ENCODE measurements at regions not wholly inside any gene's neighbourhood (a gene's known extent, or its start where the extent isn't known, plus 50 kb on each side); places are given as distances from the start of the nearest gene placed in this dataset.

- peaks cover 0 to 4% (median 0%) of the 10 kb centered on the region in 4 donors for H3K9me3 ChIP-seq (ENCODE audit: control insufficient read depth in 4 of 4, insufficient read depth in 3 of 4, low read length in 3 of 4)
Measured at GRCh38 chr20:57876163-57876562, 166.3 kb upstream of the PMEPA1 start.

GRCh38 chr20:57874141-57874540 lies 164.3 kb upstream of the PMEPA1 start:
- Histone ChIP-seq H3K27ac (ENCODE audit: low read depth in 1 of 2, low read length in 1 of 2) (no peak overlapping the region), H3K36me3 (ENCODE audit: control insufficient read depth in 4 of 4, insufficient read depth in 4 of 4, low read length in 4 of 4) (no peaks in the 10 kb centered on the region), H3K9ac (ENCODE audit: insufficient read depth in 1 of 2, low read length in 2 of 2) (no peak overlapping the region), H3K4me3 (no peak overlapping the region), H3K9me3 (ENCODE audit: control insufficient read depth in 4 of 4, insufficient read depth in 3 of 4, low read length in 3 of 4) (peaks cover 0 to 4% (median 0%) of the 10 kb centered on the region in 4 donors), H3K27me3 (ENCODE audit: control insufficient read depth in 3 of 3, insufficient read depth in 3 of 3, low read length in 2 of 3) (no peaks in the 10 kb centered on the region), H3K4me1 (ENCODE audit: control insufficient read depth in 5 of 5, insufficient read depth in 5 of 5, low read length in 5 of 5) (peaks cover 0 to 31% (median 5%) of the 10 kb centered on the region in 5 donors)
- ATAC-seq (ENCODE audit: insufficient read depth, low FRiP score), result no peak
- no peak for DNase-seq
- no peak for TF ChIP-seq CTCF (IDR thresholded peaks at IDR 0.05; ENCODE audit: control extremely low read depth, extremely low read depth)
- 87 to 96% methylated on average over 7 of the region's 7 CpGs for WGBS, 2 donors

More at GRCh38 chr20:57876163-57876562, 166.3 kb upstream of the PMEPA1 start:
- DNase-seq (no peak), ATAC-seq (ENCODE audit: insufficient read depth, low FRiP score) (no peak)
- no peaks in the 10 kb centered on the region for H3K27me3 ChIP-seq (ENCODE audit: control insufficient read depth in 3 of 3, insufficient read depth in 3 of 3, low read length in 2 of 3)
- no peak overlapping the region for H3K27ac ChIP-seq (ENCODE audit: low read depth in 1 of 2, low read length in 1 of 2)
- H3K36me3 ChIP-seq (ENCODE audit: control insufficient read depth in 4 of 4, insufficient read depth in 4 of 4, low read length in 4 of 4), result no peaks in the 10 kb centered on the region
- TF ChIP-seq CTCF (IDR thresholded peaks at IDR 0.05; ENCODE audit: control extremely low read depth, extremely low read depth), result no peak
- H3K4me1 ChIP-seq (ENCODE audit: control insufficient read depth in 5 of 5, insufficient read depth in 5 of 5, low read length in 5 of 5), result peaks cover 0 to 40% (median 11%) of the 10 kb centered on the region in 5 donors
- no peak overlapping the region for H3K4me3 ChIP-seq
- no peak overlapping the region for H3K9ac ChIP-seq (ENCODE audit: insufficient read depth in 1 of 2, low read length in 2 of 2)
- WGBS, 2 donors, result 91% methylated on average over 4 of the region's 4 CpGs

- H3K4me1 ChIP-seq (ENCODE audit: control insufficient read depth in 5 of 5, insufficient read depth in 5 of 5, low read length in 5 of 5), result peaks cover 0 to 22% (median 4%) of the 10 kb centered on the region in 5 donors
- TF ChIP-seq CTCF (IDR thresholded peaks at IDR 0.05; ENCODE audit: control extremely low read depth, extremely low read depth), result no peak
Measured at GRCh38 chr20:57872816-57873409, 163.1 kb upstream of the PMEPA1 start.

GRCh38 chr20:57871237-57871632 lies 161.4 kb upstream of the PMEPA1 start:
- H3K27ac ChIP-seq (ENCODE audit: low read depth in 1 of 2, low read length in 1 of 2), result no peak overlapping the region
- H3K9me3 ChIP-seq (ENCODE audit: control insufficient read depth in 4 of 4, insufficient read depth in 3 of 4, low read length in 3 of 4), result peaks cover 0 to 4% (median 0%) of the 10 kb centered on the region in 4 donors
- H3K4me1 ChIP-seq (ENCODE audit: control insufficient read depth in 5 of 5, insufficient read depth in 5 of 5, low read length in 5 of 5), result peaks cover 0 to 13% (median 6%) of the 10 kb centered on the region in 5 donors
- no peak overlapping the region for H3K4me3 ChIP-seq
- H3K36me3 ChIP-seq (ENCODE audit: control insufficient read depth in 4 of 4, insufficient read depth in 4 of 4, low read length in 4 of 4), result no peaks in the 10 kb centered on the region
- TF ChIP-seq CTCF (IDR thresholded peaks at IDR 0.05; ENCODE audit: control extremely low read depth, extremely low read depth), result no peak
- no peak overlapping the region for H3K9ac ChIP-seq (ENCODE audit: insufficient read depth in 1 of 2, low read length in 2 of 2)
- no peak for DNase-seq
- 90 to 91% methylated on average over 12 of the region's 12 CpGs for WGBS, 2 donors
- H3K27me3 ChIP-seq (ENCODE audit: control insufficient read depth in 3 of 3, insufficient read depth in 3 of 3, low read length in 2 of 3), result no peaks in the 10 kb centered on the region
- ATAC-seq (ENCODE audit: insufficient read depth, low FRiP score), result no peak

More at GRCh38 chr20:57872816-57873409, 163.1 kb upstream of the PMEPA1 start:
- Histone ChIP-seq H3K4me3 (no peak overlapping the region), H3K27me3 (ENCODE audit: control insufficient read depth in 3 of 3, insufficient read depth in 3 of 3, low read length in 2 of 3) (no peaks in the 10 kb centered on the region), H3K27ac (ENCODE audit: low read depth in 1 of 2, low read length in 1 of 2) (no peak overlapping the region), H3K9me3 (ENCODE audit: control insufficient read depth in 4 of 4, insufficient read depth in 3 of 4, low read length in 3 of 4) (peaks cover 0 to 4% (median 0%) of the 10 kb centered on the region in 4 donors), H3K36me3 (ENCODE audit: control insufficient read depth in 4 of 4, insufficient read depth in 4 of 4, low read length in 4 of 4) (no peaks in the 10 kb centered on the region), H3K9ac (ENCODE audit: insufficient read depth in 1 of 2, low read length in 2 of 2) (no peak overlapping the region)
- ATAC-seq (ENCODE audit: insufficient read depth, low FRiP score), result no peak
- 92 to 97% methylated on average over 4 of the region's 4 CpGs for WGBS, 2 donors
- no peak for DNase-seq

Data from lung (tissue), 11 donors.